ENCODE measurements at regions not wholly inside any gene's neighbourhood (a gene's known extent, or its start where the extent isn't known, plus 50 kb on each side); places are given as distances from the start of the nearest gene placed in this dataset.

DNA sequence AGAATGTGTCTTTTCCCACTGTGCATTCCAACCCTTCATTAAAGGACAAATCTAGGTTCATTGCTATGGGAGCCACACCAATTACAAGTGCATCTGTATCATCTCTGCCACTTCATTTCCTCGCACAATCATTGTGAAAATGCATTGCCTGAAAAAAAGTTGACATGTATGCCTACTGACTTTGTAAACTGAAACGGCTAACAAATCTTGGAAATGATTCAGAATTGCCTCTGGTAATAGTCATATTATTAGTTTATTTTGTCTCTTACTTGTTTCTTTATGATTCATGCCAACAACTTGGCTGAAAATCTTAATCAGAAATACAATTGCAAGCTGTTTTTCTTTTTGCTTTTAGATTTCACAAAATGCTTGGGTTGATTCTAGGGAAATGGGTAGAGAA is 497.1 kb downstream of the ZIC1 start:
- Mint-ChIP-seq H3K36me3 (ENCODE audit: low read depth) (no peaks in the 10 kb centered on the region), H3K27ac (no peak overlapping the region), H3K4me3 (ENCODE audit: low read depth) (no peak overlapping the region), H3K27me3 (ENCODE audit: low read depth) (no peaks in the 10 kb centered on the region), H3K9me3 (no peaks in the 10 kb centered on the region), H3K4me1 (ENCODE audit: low read depth) (no peaks in the 10 kb centered on the region)
- intact Hi-C loops (cut with micrococcal nuclease): no loop called here
- no peak for DNase-seq (ENCODE audit: low spot score)

DNA sequence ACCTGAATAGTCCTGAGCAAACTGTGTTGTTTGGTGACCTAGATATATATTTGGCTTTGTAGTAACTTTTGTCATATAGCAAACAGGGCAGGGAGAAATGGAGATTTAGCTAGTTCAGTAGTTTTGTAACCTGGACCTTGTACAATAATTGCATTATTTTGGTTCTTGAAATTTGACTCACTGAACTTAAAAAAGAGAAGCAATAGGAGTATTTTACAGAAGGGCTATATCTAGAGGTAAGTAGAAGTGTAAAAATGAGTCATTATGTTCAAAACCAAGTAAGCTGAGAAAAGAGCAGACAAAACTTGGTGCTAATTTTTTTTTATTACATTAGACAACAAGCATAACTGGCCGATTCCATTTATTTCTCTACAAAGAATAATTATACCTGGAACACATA is 505.4 kb downstream of the ZIC1 start:
- Mint-ChIP-seq H3K4me3 (ENCODE audit: low read depth) (no peak overlapping the region), H3K9me3 (no peaks in the 10 kb centered on the region), H3K27me3 (ENCODE audit: low read depth) (no peaks in the 10 kb centered on the region), H3K36me3 (ENCODE audit: low read depth) (no peaks in the 10 kb centered on the region), H3K4me1 (ENCODE audit: low read depth) (no peaks in the 10 kb centered on the region), H3K27ac (no peak overlapping the region)
- intact Hi-C loops (cut with micrococcal nuclease): no loop called here
- no peak for DNase-seq (ENCODE audit: low spot score)

DNA sequence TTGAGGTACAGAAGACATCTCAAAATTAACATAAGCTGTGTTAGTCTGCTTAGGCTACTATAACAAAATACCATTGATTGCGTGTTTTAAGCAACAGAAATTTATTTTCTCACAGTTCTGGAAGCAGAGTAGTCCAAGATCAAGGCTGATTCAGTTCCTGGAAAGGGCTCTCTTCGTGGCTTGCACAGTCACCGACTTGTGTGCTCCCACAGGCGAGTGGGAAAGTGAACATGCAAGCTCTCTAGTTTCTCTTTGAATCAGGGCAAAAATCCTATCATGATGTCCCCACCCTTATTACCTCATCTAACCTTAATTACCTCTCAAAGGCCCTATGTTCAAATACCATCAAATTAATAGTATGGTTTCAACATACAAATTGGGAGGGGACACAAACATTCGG is 505.9 kb downstream of the ZIC1 start:
- Mint-ChIP-seq H3K27ac (no peak overlapping the region), H3K4me3 (ENCODE audit: low read depth) (no peak overlapping the region), H3K9me3 (no peaks in the 10 kb centered on the region), H3K4me1 (ENCODE audit: low read depth) (no peaks in the 10 kb centered on the region), H3K36me3 (ENCODE audit: low read depth) (no peaks in the 10 kb centered on the region), H3K27me3 (ENCODE audit: low read depth) (no peaks in the 10 kb centered on the region)
- no peak for DNase-seq (ENCODE audit: low spot score)
- intact Hi-C loops (cut with micrococcal nuclease): no loop called here

DNA sequence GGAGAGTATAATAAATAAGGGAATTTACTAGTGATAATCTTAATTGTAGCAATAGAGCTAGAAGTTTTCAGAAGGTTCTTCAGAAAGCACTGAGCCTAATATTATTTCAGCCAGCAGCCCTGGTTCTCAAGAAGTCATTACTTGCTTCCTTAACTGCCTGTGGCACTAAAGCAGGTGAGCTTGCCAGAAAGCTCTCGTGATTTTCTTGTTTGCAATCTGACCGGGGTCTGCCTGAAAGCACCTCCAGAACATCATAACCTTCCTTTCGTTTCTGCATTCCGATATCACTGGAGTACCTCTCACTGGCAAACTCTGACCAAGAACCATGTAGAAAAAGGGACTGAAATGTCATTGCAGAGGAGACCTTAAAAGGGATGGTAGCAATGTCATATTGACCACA is 510.3 kb downstream of the ZIC1 start:
- H3K27me3 Mint-ChIP-seq (ENCODE audit: low read depth): no peaks in the 10 kb centered on the region
- intact Hi-C loops (cut with micrococcal nuclease): no loop called here

DNA sequence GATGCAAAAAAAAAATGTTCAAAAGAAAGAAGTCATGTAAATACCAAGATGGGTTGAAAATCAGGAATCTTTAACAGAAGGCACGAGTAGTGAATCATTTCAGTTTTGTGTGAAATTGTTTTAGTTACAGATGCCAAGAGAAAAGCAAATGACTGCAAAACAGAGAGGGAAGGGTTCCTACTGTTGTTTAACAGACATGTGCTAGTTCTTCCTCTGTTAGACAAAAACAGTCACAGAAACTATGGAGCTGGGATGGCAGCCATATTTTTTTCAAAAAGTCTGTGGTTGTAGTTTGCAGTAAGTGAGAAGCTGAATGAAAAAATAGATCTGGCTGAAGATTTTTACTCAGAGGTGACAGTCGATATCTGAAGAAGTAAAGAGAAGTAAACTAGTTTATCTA is 511.9 kb downstream of the ZIC1 start:
- no peak for DNase-seq (ENCODE audit: low spot score)
- H3K9me3 Mint-ChIP-seq: no peaks in the 10 kb centered on the region
- no peaks in the 10 kb centered on the region for H3K36me3 Mint-ChIP-seq (ENCODE audit: low read depth)
- H3K27ac Mint-ChIP-seq: no peak overlapping the region
- H3K4me1 Mint-ChIP-seq (ENCODE audit: low read depth): no peaks in the 10 kb centered on the region
- no peaks in the 10 kb centered on the region for H3K27me3 Mint-ChIP-seq (ENCODE audit: low read depth)
- no peak overlapping the region for H3K4me3 Mint-ChIP-seq (ENCODE audit: low read depth)
- intact Hi-C loops (cut with micrococcal nuclease): no loop called here

More for the DNA sequence above, 510.3 kb downstream of the ZIC1 start:
- Mint-ChIP-seq H3K4me3 (ENCODE audit: low read depth) (no peak overlapping the region), H3K36me3 (ENCODE audit: low read depth) (no peaks in the 10 kb centered on the region), H3K4me1 (ENCODE audit: low read depth) (no peaks in the 10 kb centered on the region), H3K27ac (no peak overlapping the region), H3K9me3 (no peaks in the 10 kb centered on the region)
- no peak for DNase-seq (ENCODE audit: low spot score)

DNA sequence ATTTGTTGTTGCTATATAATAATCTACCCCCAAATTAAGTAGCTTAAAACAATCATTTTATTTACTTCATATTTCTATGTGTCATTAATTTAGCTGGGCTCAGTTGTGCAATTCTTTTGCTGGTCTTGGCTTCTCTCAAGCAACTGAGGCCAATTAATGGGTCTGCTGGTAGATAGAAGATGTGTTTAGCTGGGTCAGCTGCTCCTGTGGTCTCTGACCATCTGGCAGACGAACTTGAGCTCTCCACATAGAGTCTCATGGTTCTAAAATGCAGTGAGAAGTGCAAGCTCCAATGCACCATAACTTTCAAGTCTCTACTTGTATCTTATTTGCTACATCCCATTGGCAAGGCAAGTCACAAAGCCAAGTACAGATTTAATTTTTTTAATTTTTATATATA is 515.6 kb downstream of the ZIC1 start:
- H3K4me3 Mint-ChIP-seq (ENCODE audit: low read depth): no peak overlapping the region
- no peaks in the 10 kb centered on the region for H3K27me3 Mint-ChIP-seq (ENCODE audit: low read depth)
- H3K9me3 Mint-ChIP-seq: no peaks in the 10 kb centered on the region
- DNase-seq (ENCODE audit: low spot score): no peak
- no peaks in the 10 kb centered on the region for H3K36me3 Mint-ChIP-seq (ENCODE audit: low read depth)
- no peaks in the 10 kb centered on the region for H3K4me1 Mint-ChIP-seq (ENCODE audit: low read depth)
- intact Hi-C loops (cut with micrococcal nuclease): no loop called here
- H3K27ac Mint-ChIP-seq: no peak overlapping the region

DNA sequence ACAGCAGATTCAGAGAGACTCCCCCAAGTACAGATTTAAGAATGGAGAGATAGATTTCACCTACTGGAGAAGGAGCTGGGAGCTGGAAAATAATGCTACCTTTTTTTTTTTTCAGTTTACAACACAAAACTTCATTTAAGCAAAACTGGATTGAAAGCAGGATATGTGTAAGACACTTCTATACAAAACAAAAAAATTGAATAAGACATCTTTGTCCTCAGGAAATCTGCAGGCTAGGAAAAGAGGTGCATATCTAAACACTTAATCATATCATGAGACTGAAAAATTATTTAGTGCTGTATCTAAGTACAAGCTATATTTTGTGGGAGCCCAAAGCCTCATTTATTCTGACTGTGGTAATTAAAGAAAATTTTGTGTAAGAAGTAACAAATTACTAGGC is 516.1 kb downstream of the ZIC1 start:
- no peaks in the 10 kb centered on the region for H3K9me3 Mint-ChIP-seq
- no peaks in the 10 kb centered on the region for H3K4me1 Mint-ChIP-seq (ENCODE audit: low read depth)

DNA sequence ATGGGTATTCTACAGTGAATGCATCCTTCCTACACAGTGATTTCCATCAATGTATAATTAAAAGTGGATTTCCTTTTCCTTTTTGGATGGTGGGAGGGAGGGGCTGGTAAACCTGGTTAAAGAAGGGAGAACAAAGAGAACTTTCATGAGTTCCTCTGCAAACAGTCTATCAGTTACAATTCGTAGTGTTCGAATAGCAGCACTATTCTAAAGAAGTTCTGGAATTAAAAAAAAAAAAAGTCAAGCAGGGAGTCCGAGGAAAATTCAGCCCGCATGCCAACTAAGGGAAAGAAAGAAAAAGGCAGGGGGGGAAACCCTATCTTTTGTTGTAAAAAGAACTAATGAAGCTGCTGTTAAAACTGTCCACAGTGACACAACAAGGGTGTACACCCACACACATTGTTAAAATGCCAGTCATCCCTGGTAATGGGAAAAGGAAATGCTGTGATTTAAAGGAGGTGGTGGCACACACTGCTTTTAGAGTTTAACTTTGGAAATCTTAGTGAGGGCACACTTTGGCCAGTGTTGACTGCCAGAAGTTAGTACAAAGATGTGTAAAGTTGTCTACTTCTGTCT is 521.2 kb downstream of the ZIC1 start:
- Mint-ChIP-seq H3K9me3 (no peaks in the 10 kb centered on the region), H3K27ac (no peak overlapping the region), H3K36me3 (ENCODE audit: low read depth) (no peaks in the 10 kb centered on the region), H3K27me3 (ENCODE audit: low read depth) (no peaks in the 10 kb centered on the region), H3K4me3 (ENCODE audit: low read depth) (no peak overlapping the region), H3K4me1 (ENCODE audit: low read depth) (no peaks in the 10 kb centered on the region)
- DNase-seq (ENCODE audit: low spot score): no peak
- intact Hi-C loops (cut with micrococcal nuclease): no loop called here

More for the DNA sequence above, 516.1 kb downstream of the ZIC1 start:
- no peak for DNase-seq (ENCODE audit: low spot score)
- intact Hi-C loops (cut with micrococcal nuclease): no loop called here
- Mint-ChIP-seq H3K27me3 (ENCODE audit: low read depth) (no peaks in the 10 kb centered on the region), H3K36me3 (ENCODE audit: low read depth) (no peaks in the 10 kb centered on the region), H3K4me3 (ENCODE audit: low read depth) (no peak overlapping the region), H3K27ac (no peak overlapping the region)

DNA sequence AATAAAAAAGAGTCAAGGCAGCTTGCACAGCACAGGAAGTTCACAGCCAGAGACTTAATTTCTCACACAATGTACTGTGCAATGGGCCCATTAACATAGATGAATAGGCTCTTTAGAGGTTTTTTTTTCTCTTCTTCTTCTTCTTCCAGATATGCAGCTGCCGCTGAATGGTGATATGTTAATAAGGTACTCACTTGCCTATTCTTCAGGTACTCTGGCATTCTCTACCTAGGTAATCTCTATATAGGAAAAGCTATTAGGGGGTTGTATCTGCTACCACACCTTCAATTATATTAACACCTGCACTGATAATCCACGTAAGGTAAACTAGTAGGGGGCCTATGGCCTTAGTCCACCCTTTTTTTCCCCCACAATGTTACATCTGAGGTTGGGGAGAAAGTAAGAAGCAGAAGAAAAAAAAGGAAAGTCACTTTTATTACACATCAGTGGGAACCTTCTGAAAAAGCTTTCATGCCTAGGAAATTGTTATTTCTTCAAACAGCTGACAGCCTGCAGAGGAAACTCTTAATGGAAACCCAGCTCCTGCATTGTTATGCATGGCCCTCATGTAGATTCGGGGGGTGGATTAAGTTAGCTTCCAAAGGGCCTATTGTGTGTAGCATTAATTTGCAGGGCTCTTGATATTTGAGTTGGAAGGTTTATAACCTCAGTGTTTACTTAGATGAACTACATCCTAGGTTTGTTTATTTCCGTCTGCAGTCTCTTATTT is 525.5 kb downstream of the ZIC1 start:
- Mint-ChIP-seq H3K36me3 (ENCODE audit: low read depth) (no peaks in the 10 kb centered on the region), H3K27me3 (ENCODE audit: low read depth) (no peaks in the 10 kb centered on the region)

DNA sequence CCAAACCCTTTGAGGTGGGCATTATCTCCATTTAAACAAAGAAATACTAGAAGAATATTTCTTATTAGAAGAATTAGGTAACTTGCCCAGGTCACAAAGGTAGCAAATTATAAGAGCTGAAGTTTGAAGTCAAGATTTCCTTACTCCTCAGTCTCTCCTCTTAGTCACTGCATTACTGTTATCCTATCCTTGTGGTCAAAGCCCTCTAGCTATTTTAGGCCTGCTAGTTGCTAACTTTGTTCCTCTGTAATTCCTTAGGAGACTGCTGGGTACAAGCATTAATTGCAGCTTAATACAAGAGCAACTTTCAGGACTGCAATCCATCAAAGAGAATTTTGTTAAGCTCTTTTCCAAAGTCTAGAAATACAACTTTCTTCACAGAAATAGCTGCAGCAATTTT is 528.2 kb downstream of the ZIC1 start:
- H3K4me1 Mint-ChIP-seq (ENCODE audit: low read depth): no peaks in the 10 kb centered on the region
- no peaks in the 10 kb centered on the region for H3K36me3 Mint-ChIP-seq (ENCODE audit: low read depth)
- H3K27me3 Mint-ChIP-seq (ENCODE audit: low read depth): no peaks in the 10 kb centered on the region
- intact Hi-C loops (cut with micrococcal nuclease): no loop called here
- no peak overlapping the region for H3K4me3 Mint-ChIP-seq (ENCODE audit: low read depth)
- no peak for DNase-seq (ENCODE audit: low spot score)
- H3K9me3 Mint-ChIP-seq: peaks cover 1% of the 10 kb centered on the region
- no peak overlapping the region for H3K27ac Mint-ChIP-seq

More for the DNA sequence above, 525.5 kb downstream of the ZIC1 start:
- Mint-ChIP-seq H3K9me3 (no peaks in the 10 kb centered on the region), H3K27ac (no peak overlapping the region), H3K4me1 (ENCODE audit: low read depth) (no peaks in the 10 kb centered on the region), H3K4me3 (ENCODE audit: low read depth) (no peak overlapping the region)
- DNase-seq (ENCODE audit: low spot score): no peak
- intact Hi-C loops (cut with micrococcal nuclease): no loop called here

DNA sequence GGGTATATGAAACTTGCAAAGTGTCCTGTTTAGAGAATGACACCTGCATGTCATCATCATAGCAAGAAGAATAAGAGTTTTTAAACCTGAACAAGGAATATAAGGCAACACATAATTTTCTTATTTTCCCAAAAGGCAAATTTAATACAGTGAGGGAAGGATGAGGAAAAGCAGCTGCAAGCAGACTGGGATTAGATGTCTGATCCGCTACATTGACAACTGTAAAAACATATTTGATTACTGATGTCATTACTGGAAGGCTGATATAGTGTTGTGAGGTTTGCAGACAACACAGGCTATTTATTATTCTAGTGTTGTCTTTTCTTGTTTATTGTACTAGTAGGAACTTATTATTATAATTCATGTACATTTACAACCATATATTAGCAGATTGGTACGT is 528.7 kb downstream of the ZIC1 start:
- Mint-ChIP-seq H3K9me3 (peaks cover 4% of the 10 kb centered on the region), H3K27ac (no peak overlapping the region), H3K4me1 (ENCODE audit: low read depth) (no peaks in the 10 kb centered on the region), H3K4me3 (ENCODE audit: low read depth) (no peak overlapping the region), H3K36me3 (ENCODE audit: low read depth) (no peaks in the 10 kb centered on the region), H3K27me3 (ENCODE audit: low read depth) (no peaks in the 10 kb centered on the region)
- intact Hi-C loops (cut with micrococcal nuclease): no loop called here
- no peak for DNase-seq (ENCODE audit: low spot score)

DNA sequence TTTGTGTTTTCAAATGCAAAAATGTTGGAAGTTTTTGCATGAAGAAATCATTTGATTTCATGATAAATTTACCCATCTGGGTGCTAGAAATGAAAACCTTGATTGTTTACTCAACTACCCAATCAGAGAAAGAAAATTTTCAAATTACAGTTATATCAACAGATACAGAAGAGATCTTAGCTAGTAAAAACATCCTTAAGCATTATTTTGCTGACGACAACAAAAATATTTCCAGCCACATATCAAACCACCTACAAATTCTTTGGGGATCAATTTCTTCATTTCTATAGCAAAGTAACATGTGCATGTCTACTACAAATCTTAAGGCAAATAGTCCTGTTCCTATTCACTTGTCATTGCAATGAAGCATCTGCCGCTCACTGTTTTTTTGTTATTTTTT is 530.3 kb downstream of the ZIC1 start:
- DNase-seq (ENCODE audit: low spot score): no peak
- intact Hi-C loops (cut with micrococcal nuclease): no loop called here
- no peaks in the 10 kb centered on the region for H3K36me3 Mint-ChIP-seq (ENCODE audit: low read depth)
- no peak overlapping the region for H3K4me3 Mint-ChIP-seq (ENCODE audit: low read depth)
- H3K4me1 Mint-ChIP-seq (ENCODE audit: low read depth): no peaks in the 10 kb centered on the region
- no peak overlapping the region for H3K27ac Mint-ChIP-seq
- H3K27me3 Mint-ChIP-seq (ENCODE audit: low read depth): no peaks in the 10 kb centered on the region
- H3K9me3 Mint-ChIP-seq: peaks cover 4% of the 10 kb centered on the region

DNA sequence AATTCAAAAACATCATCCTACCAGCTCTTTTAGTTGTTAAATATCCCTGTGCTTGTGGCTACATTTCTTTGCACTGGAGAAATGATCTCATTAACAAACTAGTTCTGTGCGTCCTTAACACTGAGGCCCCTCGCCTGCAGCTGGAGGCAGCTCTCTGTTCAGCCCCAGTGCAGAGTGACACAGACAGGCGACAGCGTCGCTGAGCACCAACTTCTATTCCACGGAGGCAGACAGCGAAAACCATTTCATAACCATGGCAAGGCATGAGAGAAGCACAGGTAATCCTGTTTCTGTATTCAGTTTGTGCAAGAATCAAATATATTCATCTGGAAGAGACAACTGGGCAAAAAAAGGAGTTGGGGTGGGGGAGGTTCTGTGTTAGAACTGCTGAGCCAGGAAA is 530.7 kb downstream of the ZIC1 start:
- H3K36me3 Mint-ChIP-seq (ENCODE audit: low read depth): no peaks in the 10 kb centered on the region
- H3K27me3 Mint-ChIP-seq (ENCODE audit: low read depth): no peaks in the 10 kb centered on the region
- no peak for DNase-seq (ENCODE audit: low spot score)
- no peak overlapping the region for H3K27ac Mint-ChIP-seq
- H3K4me3 Mint-ChIP-seq (ENCODE audit: low read depth): no peak overlapping the region
- intact Hi-C loops (cut with micrococcal nuclease): no loop called here
- H3K9me3 Mint-ChIP-seq: peaks cover 4% of the 10 kb centered on the region
- H3K4me1 Mint-ChIP-seq (ENCODE audit: low read depth): no peaks in the 10 kb centered on the region

Data from activated T-helper 2 cell treated with anti-CD3 and anti-CD28 coated beads, Interferon-gamma antibody, Interleukin-2, Interleukin-4, amounts not matched to agents 10 μg/mL and 5 μg/mL and 100 μg/mL, durations not matched to agents 14 hours and 24 hours and 36 hours (primary cell).